GM04504 (cell line): ENCODE measurements at regions not wholly inside any gene's neighbourhood (a gene's known extent, or its start where the extent isn't known, plus 50 kb on each side); places are given as distances from the start of the nearest gene placed in this dataset.

ENCODE experiments used
- DNase-seq: peaks from one replicate; pipeline ENCODE4 v3.0.0-alpha.2; 2012; ENCODE audit warnings: low read depth

- DNase-seq, result no peak
Observed at GRCh38 chr20:52256454-52256853, 64.9 kb upstream of the ZFP64 start.

DNA sequence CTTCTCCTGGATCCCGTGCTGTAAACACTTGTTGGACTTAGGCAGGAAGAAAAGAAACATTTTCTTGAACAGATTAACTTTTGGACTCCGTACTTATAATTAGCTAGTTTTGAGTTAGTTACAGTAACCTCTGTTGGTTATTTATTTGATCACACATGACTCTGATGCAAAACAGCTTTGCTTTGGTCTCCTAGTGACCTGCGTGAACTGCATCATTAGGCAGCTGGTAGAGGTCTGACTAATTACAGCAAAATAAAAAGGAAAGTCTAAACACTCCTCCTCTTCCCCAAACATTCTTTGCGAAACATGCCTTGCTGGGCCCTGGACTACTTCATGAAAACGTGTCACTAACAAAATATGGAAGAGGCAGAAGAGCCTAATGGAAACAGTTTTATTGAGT, 61.1 kb upstream of the ZFP64 start:
- no peak for DNase-seq

DNA sequence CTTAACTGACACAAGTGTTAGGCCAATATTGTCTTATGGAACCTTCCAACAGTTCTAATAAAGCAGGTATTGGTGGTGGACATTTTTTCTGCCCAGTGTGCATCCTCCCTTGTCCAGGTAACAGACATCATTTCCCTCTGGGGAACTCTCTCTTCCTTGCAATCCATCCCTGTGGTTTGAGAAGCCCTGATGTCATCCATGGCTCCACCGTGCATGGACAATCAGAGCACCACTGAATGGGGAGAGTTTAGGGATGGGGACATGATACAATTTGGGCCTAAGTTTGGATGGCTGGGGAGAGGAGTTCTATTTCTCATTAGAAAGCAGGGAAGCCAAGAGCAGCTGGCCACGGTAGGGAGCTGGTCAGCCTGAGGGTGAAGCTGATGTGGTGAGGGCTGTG, 60.2 kb upstream of the ZFP64 start:
- no peak for DNase-seq

DNA sequence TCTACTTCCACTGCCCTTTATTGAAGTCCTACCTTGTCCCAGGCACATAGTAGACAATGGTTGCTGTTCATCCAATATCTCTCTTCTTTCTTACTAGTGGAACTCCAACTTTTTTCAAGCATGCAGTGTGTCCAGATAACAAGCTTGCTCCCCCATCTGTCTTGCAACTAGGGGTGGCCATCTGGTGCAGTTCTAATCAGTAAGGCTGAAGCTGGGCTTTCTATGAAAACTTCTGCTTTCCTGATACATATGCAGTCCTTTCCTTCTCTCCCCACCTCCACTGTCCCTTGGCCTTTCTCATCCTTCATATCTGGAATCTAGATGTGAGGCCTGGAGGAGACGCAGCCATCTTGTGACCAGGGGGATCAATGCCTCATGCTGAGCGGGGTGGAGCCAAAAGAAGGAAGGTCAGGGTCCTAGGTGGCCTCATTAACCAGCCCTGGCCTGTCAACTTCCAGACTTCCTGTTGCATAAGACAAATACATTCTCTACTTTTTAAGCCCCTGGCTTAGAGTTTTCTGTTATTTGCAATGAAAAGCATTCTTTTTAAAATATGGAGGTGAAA, 59.6 kb upstream of the ZFP64 start:
- no peak for DNase-seq

- DNase-seq, result no peak
Observed at GRCh38 chr20:52247548-52247947, 56.0 kb upstream of the ZFP64 start.

- no peak for DNase-seq
Observed at GRCh38 chr20:52246366-52246765, 54.8 kb upstream of the ZFP64 start.

DNA sequence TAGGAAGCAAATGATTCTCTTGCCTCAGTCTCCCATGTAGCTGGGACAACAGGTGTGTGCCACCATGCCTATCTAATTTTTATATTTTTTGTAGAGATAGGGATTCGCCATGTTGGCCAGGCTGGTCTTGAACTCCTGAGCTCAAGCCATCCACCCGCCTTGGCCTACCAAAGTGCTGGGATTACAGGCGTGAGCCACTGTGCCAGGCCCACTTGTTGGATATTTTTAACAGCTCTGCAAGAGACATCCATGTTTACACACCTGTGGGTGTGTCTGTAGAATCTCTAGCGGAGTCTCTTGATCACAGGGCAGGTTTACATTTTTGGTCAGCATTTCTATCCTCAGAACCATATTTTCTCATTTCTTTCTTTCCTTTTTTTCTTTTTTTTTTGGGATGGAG, 53.1 kb upstream of the ZFP64 start:
- no peak for DNase-seq

DNA sequence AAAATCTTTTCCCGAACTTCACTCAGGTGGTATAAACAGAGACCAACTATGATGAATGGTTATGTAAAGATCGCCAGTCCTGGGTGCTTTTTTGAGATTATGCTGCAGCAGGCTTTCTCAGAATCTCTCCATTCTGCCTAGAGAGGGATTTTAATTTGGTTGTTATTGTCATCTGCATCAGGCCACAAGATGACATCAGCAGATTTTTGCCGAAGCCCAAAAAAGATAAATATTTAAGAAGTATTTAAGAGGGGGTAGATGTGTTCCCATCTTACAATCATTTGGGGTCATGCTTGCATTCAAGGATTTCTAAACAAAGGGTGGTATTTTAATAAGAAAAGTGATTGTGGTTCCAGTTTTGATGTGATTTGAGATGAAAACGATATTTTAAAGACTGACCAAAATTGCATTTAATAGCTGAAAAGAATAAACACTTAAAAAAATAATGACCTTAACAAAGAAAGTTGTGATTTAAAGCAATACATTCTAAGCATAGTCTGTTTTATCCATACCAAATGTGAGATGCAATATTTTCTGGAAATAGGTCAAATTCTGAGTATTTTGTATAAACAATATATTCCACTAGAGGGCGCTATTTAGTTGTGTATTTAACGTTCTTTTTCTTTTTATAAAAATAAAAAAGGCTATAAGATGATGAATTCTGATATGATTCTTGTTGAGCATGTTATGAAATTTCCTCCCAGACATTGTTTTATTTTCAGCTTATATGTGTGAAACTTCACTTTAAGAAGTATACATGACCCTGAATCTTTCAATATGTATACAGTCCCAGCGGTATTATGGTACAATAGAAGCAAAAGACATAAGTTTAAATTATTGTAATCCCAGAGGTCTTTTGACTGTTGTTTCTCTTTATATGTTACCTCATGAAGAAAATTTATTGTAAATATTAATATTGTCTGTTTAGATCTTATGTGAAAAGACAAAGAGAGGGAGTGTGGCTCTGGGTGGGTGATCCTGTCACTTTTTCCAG, 51.0 kb upstream of the ZFP64 start:
- DNase-seq, result no peak
